HFF-Myc (cell line): ENCODE measurements at regions not wholly inside any gene's neighbourhood (a gene's known extent, or its start where the extent isn't known, plus 50 kb on each side); places are given as distances from the start of the nearest gene placed in this dataset.

Experiments used
- DNase-seq: peaks from one replicate; pipeline ENCODE4 v3.0.0-alpha.2; 2011; ENCODE audit warnings: low read depth; ENCODE audit errors: extremely low read depth
- H3K4me3 ChIP-seq: replicated peaks from 2 replicates; pipeline ENCODE4 v1.5.1; 2011; ENCODE audit warnings: low read depth, mild to moderate bottlenecking, control low read depth, low read length
- TF ChIP-seq, protein P1 (sequence below): IDR thresholded peaks from 2 replicates; pipeline ENCODE4 v1.5.1; 2012; ENCODE audit warnings: mild to moderate bottlenecking, low read depth, low read length, control low read depth; ENCODE audit errors: missing control alignments

DNA sequence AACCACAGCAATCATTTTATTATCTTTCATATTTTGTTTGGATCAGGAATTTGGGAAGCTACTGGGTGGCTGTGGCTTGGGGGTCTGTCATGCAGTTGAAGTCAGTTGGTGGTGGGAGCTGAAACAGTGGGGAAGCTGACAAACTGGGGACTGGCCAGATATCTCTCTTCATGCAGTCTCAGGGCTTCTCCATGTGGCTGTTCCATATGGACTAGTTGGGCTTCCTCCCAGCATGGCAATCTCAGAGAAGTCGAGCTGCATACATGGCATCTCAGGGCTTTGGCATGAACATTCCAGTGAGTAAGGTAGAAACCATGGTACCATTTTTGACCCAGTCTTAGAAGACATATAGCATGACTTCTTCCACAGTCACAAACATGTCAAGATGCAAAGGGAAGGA, 274.8 kb downstream of the ENC1 start:
- H3K4me3 ChIP-seq: no peak overlapping the region
- TF ChIP-seq, protein P1, sequence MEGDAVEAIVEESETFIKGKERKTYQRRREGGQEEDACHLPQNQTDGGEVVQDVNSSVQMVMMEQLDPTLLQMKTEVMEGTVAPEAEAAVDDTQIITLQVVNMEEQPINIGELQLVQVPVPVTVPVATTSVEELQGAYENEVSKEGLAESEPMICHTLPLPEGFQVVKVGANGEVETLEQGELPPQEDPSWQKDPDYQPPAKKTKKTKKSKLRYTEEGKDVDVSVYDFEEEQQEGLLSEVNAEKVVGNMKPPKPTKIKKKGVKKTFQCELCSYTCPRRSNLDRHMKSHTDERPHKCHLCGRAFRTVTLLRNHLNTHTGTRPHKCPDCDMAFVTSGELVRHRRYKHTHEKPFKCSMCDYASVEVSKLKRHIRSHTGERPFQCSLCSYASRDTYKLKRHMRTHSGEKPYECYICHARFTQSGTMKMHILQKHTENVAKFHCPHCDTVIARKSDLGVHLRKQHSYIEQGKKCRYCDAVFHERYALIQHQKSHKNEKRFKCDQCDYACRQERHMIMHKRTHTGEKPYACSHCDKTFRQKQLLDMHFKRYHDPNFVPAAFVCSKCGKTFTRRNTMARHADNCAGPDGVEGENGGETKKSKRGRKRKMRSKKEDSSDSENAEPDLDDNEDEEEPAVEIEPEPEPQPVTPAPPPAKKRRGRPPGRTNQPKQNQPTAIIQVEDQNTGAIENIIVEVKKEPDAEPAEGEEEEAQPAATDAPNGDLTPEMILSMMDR: no peak
- DNase-seq: no peak

DNA sequence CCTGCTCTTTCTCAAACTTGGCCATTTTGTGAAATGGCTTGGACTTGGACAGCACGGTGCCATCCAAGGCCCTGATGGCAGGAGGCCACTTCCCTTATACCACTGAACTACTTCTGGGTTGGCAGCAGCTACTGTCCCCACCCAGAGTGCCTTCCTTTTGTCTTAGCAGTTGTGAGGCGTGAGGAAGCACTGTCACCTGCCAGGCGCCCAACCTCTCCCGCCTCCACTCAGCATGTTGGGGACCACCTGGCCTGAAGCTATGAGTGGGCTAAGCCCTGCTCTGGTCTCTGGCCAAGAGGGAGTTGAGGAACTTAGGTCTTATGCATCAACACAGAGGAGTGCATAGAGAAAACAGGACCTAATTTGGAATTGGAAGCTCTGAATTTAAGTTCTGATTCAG, 276.0 kb downstream of the ENC1 start:
- TF ChIP-seq, protein P1: no peak
- no peak overlapping the region for H3K4me3 ChIP-seq
- DNase-seq: no peak

DNA sequence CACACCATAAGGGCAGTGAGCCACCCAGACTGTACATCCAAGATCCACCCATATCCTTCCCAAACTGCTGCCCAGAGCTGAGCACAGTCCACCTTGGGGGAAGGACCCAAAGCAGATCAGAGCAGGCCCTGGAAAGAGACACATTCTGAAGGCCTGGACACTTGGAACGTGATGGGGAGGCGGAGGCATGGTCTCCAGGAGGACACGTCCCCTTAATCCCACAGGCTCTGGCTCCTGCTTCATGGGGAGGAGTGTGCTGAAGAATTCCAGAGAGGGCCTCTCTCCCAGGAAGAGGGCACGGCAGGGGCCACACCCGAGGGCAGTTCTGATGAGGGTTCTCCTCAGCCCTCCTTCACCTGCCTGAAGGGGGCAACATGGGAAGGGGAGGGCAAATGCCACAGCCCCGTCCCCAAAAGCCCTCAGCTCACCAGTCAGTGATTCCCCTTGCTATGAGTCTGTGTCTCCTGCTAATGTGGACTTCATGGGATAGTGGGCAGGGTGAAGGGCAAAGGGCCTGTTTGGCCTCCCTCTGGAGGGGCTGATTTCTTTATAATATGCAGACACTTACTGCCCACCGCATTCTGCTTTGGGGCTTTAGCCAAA, 276.8 kb downstream of the ENC1 start:
- DNase-seq: no peak
- TF ChIP-seq, protein P1: no peak
- H3K4me3 ChIP-seq: no peak overlapping the region

DNA sequence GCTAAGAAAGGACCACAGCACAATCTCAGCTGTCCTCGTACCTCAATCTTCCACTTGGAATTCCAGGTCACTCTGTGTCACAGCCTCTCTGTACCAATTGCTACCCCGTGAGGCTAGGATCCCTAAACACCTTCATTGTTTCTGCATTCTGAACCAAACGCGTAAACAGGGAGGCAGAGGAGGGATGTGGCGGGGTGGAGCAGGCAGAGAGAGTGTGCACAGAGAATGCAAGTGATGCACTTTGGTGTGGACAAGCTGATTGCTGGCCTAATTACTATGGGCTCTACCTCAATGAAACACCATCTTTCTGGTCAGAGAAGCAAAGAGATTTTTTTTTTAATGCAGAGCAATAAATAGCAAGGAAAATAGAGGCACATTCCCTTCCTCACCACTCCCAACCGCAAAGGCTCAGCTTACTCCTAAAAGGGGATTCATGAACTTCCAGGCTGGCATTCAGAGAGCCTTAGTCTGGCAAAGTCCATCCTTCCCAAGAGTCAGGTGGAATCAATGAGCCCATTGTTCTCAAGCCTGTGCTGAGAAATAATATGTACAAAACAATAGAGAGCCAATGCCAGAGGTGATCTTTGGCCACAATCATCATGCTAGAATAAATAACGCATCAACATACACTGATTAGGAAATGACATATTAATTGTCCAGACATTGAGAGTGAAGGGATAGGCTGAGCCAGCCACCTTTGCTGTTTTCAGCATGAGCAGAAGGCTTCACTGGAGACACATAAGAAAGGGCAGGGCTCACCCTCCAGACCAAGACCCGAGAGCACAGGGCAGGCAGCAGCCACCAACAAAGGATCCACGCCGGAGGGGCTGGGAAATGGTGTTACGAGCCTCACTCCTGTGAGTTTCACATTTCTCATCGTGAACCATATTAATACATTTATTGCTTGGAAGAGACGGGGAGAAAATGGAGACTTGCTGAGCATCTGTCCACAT, 278.8 kb downstream of the ENC1 start:
- no peak for DNase-seq
- TF ChIP-seq, protein P1: no peak
- no peak overlapping the region for H3K4me3 ChIP-seq

DNA sequence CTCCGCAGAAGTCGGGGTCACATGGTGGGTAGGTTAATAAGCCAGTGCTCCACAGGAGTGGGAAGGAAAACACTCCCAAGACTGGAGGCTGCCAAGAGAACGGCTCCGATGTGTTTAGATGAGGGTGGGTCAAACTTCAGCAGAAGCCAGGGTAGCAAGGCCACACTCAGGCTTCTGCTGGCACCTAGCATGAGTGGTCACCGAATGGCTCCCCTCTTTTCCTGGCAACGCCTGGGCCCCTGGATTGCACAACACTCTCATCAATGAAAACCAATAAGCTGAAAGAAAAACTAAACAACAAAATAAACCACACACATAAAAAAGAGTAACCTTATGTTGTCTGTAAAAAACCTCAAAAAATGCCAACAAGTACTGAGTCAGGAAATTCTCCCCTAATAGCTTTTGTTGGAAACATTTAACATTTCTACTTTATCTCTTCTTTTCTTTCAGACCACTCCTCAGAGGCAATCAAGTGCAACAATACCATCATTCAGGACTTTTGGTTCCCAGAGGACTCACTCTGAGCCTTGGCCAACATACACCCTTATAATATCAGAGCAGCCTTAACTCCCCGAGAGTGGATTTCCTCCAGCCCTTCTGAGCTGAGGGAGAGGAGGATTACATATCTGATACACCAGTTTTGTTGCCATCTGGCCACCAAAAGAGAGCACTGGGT, 279.9 kb downstream of the ENC1 start:
- H3K4me3 ChIP-seq: no peak overlapping the region
- TF ChIP-seq, protein P1: no peak
- no peak for DNase-seq

DNA sequence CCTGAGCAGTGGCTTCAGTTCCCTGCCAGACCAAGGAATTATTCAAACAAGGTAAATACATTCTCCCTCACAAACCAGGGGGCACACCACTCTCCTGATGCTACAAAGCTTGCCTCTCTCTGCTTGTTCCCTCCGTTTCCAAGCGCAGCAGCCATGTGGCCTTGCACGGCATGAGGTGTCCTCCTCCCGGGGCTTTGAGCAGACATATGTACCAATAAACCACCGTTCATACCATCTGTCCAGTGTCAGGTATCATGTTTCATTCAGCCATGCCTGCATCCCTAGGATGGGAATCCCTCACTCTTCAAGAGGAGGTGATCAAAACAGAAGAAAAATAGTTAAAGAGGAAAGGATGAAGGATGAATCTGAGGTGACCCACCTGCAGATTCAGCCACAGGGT, 282.7 kb downstream of the ENC1 start:
- DNase-seq: peak; percentile 43
- H3K4me3 ChIP-seq: no peak overlapping the region
- TF ChIP-seq, protein P1: no peak
